KOPT-K1 (cell line): ENCODE measurements at regions not wholly inside any gene's neighbourhood (a gene's known extent, or its start where the extent isn't known, plus 50 kb on each side); places are given as distances from the start of the nearest gene placed in this dataset.

Source experiments
- H3K27ac ChIP-seq: fragments of 200-600 bp; sonication (generic); 2 replicates; pipeline ENCODE4 v1.5.1; 2016; ENCODE audit warnings: antibody characterized with exemption, mild to moderate bottlenecking, low read depth, low read length; ENCODE audit not compliant: poor library complexity, severe bottlenecking
- H3K36me3 ChIP-seq: fragments of 200-600 bp; sonication (generic); 2 replicates; pipeline ENCODE4 v1.5.1; 2017; ENCODE audit warnings: antibody characterized with exemption, mild to moderate bottlenecking, low read length, moderate library complexity; ENCODE audit not compliant: insufficient read depth
- H3K9me3 ChIP-seq: fragments of 200-600 bp; sonication (generic); 2 replicates; pipeline ENCODE4 v1.5.1; 2017; ENCODE audit warnings: antibody characterized with exemption, low read length, mild to moderate bottlenecking; ENCODE audit not compliant: insufficient read depth, poor library complexity, severe bottlenecking

DNA sequence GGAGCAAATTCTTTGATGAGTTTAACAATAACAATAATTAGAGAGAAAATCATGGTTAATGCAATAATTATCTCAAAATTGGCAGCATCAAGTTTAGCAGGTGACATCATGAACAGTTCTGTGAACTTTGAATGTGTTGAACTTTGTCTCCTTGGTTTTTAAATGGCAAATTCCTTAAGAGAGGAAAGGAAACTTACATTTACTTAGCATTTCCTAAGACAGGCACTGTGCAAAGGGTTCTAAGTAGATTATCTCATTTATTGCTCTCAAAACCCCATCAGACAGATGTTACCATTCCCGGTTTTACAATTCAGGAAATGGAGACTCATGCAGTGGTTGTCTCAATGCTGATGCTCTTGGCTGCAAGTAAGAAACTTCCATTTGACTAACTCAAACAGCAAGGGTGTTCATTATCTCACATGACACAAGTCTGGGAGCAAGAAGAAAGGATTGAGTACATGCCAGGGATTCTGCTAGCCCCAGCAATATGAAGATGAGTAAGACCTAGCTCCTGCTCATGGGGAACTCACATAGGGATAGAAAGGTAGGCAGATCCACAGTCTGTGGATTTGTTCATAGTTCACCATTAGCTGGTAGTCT is 81.3 kb upstream of the ITGA6 start:
- Histone ChIP-seq H3K9me3 (peaks cover 10% of the 10 kb centered on the region), H3K27ac (no peak overlapping the region), H3K36me3 (no peaks in the 10 kb centered on the region)

DNA sequence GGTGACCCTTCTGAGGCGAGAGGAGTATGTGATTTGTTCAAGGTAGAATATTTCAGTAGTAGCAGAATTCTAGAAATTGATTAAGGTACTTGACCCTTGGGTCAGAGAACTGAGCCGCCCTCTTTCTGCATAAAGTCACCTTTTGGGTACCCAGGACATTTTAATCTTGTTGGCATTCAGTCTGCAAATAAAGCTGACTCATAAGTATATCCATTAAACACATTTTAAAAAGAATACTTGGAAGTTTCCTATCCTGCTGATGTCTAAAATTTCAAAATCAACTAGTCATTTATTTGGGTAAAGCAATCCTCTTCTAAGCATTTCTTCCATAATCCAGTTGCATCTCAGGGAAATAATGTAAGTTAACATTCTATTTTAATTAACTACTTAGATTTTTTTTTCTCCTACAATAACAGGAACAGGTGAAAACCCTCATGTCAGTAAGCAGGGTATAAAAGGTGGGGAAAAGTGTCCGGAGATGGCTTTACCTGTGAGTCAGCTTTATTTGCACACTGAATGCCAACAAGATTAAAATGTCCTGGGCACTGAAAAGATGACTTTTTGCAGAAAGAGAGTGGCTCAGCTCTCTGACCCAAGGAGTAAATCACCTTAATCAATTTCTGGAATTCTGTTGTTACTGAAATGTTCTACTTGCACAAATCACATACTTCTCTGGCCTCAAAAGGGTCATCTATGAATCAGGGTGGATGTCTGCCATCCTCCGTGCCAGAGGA is 78.7 kb upstream of the ITGA6 start:
- peaks cover 8% of the 10 kb centered on the region for H3K9me3 ChIP-seq
- no peak overlapping the region for H3K27ac ChIP-seq
- H3K36me3 ChIP-seq: no peaks in the 10 kb centered on the region

GRCh38 chr2:172350839-172351479 is 76.4 kb upstream of the ITGA6 start:
- Histone ChIP-seq H3K36me3 (no peaks in the 10 kb centered on the region), H3K27ac (no peak overlapping the region), H3K9me3 (no peaks in the 10 kb centered on the region)

- no peak overlapping the region for H3K27ac ChIP-seq
- no peaks in the 10 kb centered on the region for H3K36me3 ChIP-seq
- H3K9me3 ChIP-seq: no peaks in the 10 kb centered on the region
Measured at GRCh38 chr2:172351586-172351985, 75.8 kb upstream of the ITGA6 start.

GRCh38 chr2:172354347-172354746 is 73.0 kb upstream of the ITGA6 start:
- Histone ChIP-seq H3K36me3 (no peaks in the 10 kb centered on the region), H3K9me3 (no peaks in the 10 kb centered on the region), H3K27ac (no peak overlapping the region)

- H3K9me3 ChIP-seq: no peaks in the 10 kb centered on the region
- peak overlapping the region; percentile 27 for H3K27ac ChIP-seq
- H3K36me3 ChIP-seq: no peaks in the 10 kb centered on the region
Measured at GRCh38 chr2:172357442-172357841, 69.9 kb upstream of the ITGA6 start.

DNA sequence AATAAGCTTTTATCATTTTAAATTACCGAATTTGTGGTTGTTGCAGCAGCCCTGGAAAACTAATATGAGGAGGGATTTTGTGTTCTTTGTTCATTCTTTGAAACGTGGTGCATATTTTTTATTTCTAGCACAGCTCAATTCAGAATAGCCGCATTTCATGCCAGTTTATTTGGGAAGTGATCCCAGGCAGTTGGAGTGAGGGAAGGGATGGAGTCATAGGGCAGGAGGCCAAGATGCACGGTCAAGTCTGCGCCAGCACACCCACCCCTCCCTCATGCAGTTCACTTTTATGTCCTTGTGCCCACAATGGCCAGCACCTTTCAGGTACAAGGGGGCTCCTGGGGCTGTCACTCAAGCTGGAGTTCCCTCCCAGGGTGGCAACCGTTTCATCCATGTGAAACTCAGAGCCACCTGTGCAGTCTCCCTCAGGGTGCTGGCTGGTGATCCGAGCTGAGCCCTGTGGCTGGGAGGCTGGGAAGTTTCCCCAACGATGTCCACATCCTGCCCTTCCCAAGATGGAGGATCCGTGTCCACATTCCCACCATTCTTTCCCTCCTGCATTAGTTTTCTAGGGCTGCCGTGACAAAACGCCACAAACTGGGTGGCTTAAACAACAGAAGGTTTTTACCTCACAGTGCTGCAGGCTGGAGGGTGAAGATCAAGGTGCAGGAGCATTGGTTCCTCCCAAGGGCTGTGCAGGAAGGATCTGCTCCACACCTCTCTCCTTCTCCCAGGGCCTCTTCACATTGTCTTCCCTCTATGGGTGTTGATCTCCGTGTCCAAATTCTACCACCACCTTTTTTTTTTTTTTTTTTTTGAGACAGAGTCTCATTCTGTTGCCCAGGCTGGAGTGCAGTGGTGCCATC is 68.5 kb upstream of the ITGA6 start:
- Histone ChIP-seq H3K9me3 (no peaks in the 10 kb centered on the region), H3K27ac (no peak overlapping the region), H3K36me3 (no peaks in the 10 kb centered on the region)

- no peak overlapping the region for H3K27ac ChIP-seq
- no peaks in the 10 kb centered on the region for H3K36me3 ChIP-seq
- H3K9me3 ChIP-seq: no peaks in the 10 kb centered on the region
Measured at GRCh38 chr2:172361360-172361759, 66.0 kb upstream of the ITGA6 start.

- H3K9me3 ChIP-seq: no peaks in the 10 kb centered on the region
- H3K27ac ChIP-seq: no peak overlapping the region
- no peaks in the 10 kb centered on the region for H3K36me3 ChIP-seq
Measured at GRCh38 chr2:172361840-172362239, 65.5 kb upstream of the ITGA6 start.

DNA sequence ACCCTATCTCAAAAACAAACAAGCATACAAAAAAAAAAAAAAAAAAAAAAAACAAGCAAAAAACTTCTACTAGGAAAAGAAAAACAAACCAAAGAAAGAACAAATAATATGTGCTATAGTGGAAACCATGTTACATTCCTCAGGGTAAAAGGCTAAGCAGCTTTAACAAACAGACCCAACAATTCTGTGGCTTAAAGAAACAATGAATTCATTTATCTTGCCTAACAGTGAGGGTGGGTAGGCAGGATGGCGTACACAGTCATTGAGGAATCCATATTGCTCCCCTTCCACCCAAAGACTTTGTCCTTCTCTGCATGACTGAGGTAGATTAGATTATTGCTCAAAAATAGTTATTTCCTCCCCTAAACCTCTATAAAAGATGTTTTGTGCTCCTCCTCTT is 63.1 kb upstream of the ITGA6 start:
- Histone ChIP-seq H3K9me3 (peaks cover 12% of the 10 kb centered on the region), H3K36me3 (no peaks in the 10 kb centered on the region), H3K27ac (no peak overlapping the region)

DNA sequence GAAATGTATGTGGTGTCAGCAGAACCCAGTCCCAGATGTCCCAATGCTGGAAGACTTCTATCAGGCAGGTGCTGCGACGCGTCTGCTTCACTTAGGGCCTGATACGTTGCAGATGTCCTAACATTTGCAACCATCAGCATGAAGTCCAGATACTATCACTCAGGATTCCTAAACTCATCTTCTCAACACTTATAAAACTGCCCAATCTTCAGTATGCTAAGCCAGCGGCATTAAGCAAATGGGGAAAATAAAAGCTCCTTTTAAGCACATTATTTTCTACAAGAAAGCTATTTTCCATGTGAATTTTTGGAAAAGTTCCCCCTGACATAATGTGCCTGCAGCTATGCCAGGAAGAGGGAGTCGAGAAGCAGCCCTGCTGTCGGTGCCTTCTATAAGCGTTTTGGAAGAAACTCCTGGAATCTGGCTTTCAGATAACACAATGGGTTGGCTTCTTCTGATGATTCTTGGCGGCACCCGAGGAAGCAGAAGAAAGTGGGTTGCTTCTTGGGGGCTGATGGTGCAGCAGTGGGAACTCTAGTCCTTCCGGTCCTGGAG is 60.7 kb upstream of the ITGA6 start:
- peaks cover 29% of the 10 kb centered on the region for H3K9me3 ChIP-seq
- no peaks in the 10 kb centered on the region for H3K36me3 ChIP-seq
- no peak overlapping the region for H3K27ac ChIP-seq

DNA sequence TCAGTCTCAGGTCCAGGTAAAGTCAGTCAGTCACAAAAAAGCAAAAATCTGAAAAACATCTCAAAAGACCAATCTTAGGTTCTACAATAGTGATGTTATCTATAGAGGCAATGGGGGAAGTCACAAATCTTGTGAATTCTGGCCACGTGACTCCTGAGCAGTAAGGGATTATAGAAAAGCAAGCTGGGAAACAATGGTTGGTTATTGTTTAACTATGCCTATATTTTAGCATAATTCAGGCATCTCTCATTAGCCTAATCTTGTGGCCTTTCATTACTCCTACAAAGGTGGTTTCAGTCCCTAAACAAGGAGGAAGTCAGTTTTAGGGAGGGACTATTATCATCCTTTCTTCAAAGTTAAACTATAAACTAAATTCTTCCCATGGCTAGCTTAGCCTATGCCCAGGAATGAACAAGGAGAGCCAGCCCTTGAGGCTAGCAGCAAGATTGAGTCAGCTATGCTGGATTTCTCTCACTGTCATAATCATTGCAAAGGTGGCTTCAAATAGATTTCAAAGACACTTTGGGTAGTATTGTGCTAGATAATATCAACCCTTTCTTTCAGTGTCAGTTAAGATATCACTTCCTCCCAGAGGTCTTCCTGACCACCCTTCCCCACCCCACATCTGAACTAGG is 56.4 kb upstream of the ITGA6 start:
- Histone ChIP-seq H3K27ac (peak overlapping the region; percentile 46), H3K36me3 (no peaks in the 10 kb centered on the region), H3K9me3 (peaks cover 29% of the 10 kb centered on the region)

- Histone ChIP-seq H3K9me3 (peaks cover 29% of the 10 kb centered on the region), H3K36me3 (no peaks in the 10 kb centered on the region), H3K27ac (no peak overlapping the region)
Measured at GRCh38 chr2:172372436-172372835, 55.0 kb upstream of the ITGA6 start.

- Histone ChIP-seq H3K36me3 (no peaks in the 10 kb centered on the region), H3K27ac (no peak overlapping the region), H3K9me3 (peaks cover 29% of the 10 kb centered on the region)
Measured at GRCh38 chr2:172373076-172373475, 54.3 kb upstream of the ITGA6 start.
